ENCODE measurements at regions not wholly inside any gene's neighbourhood (a gene's known extent, or its start where the extent isn't known, plus 50 kb on each side); places are given as distances from the start of the nearest gene placed in this dataset.

DNA sequence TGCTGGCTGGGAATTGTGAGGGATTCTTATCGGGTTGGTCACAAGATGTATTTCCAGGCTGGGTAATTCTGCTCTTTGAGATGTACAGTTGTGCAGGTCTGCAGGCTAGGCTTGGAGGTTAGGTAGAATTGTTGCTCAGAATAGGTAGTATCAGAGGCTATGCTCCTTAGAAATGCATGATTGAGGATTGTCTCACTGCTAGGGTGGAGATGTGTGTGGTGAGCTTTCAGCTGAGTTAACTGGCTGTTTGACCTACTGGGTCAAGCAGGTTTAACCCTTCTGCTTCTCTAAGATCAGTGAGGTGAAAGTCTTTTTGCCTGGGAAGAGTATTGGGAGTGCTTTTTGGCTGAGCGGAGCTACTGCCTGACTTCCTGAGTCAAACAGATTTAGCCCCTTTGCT, 701.1 kb downstream of the UTRN start:
- Histone ChIP-seq H3K4me3 (no peak overlapping the region), H3K36me3 (ENCODE audit: insufficient read depth) (no peaks in the 10 kb centered on the region), H3K4me1 (ENCODE audit: insufficient read depth) (no peaks in the 10 kb centered on the region), H3K4me2 (no peak overlapping the region), H3K9me2 (ENCODE audit: insufficient read depth) (peaks cover 4% of the 10 kb centered on the region), H3K79me2 (replicated peaks; ENCODE audit: insufficient read depth) (no peaks in the 10 kb centered on the region), H4K20me1 (replicated peaks; ENCODE audit: insufficient read depth) (no peaks in the 10 kb centered on the region), H3K27ac (ENCODE audit: low read depth) (no peak overlapping the region), H3F3A (replicated peaks; ENCODE audit: low read depth) (no peaks in the 10 kb centered on the region), H3K27me3 (ENCODE audit: insufficient read depth) (no peaks in the 10 kb centered on the region), H2AFZ (no peak overlapping the region)
- Mint-ChIP-seq H3K9me3 (peaks cover 8% of the 10 kb centered on the region), H3K36me3 (ENCODE audit: low read depth) (peaks cover 5% of the 10 kb centered on the region; the same call in 2 of the 3 replicates), H3K27ac (no peak overlapping the region), H3K4me3 (no peak overlapping the region), H3K27me3 (ENCODE audit: insufficient read depth, low read depth, poor library complexity) (peaks cover 1% of the 10 kb centered on the region), H3K4me1 (no peaks in the 10 kb centered on the region; the same call in 2 of the 3 replicates)
- no peak for TF ChIP-seq EZH2 (IDR thresholded peaks at IDR 0.05; ENCODE audit: low read depth, unreplicated experiment)
- TF ChIP-seq, protein P1, sequence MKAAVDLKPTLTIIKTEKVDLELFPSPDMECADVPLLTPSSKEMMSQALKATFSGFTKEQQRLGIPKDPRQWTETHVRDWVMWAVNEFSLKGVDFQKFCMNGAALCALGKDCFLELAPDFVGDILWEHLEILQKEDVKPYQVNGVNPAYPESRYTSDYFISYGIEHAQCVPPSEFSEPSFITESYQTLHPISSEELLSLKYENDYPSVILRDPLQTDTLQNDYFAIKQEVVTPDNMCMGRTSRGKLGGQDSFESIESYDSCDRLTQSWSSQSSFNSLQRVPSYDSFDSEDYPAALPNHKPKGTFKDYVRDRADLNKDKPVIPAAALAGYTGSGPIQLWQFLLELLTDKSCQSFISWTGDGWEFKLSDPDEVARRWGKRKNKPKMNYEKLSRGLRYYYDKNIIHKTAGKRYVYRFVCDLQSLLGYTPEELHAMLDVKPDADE (IDR thresholded peaks at IDR 0.05) = no peak
- TF ChIP-seq, protein P2, sequence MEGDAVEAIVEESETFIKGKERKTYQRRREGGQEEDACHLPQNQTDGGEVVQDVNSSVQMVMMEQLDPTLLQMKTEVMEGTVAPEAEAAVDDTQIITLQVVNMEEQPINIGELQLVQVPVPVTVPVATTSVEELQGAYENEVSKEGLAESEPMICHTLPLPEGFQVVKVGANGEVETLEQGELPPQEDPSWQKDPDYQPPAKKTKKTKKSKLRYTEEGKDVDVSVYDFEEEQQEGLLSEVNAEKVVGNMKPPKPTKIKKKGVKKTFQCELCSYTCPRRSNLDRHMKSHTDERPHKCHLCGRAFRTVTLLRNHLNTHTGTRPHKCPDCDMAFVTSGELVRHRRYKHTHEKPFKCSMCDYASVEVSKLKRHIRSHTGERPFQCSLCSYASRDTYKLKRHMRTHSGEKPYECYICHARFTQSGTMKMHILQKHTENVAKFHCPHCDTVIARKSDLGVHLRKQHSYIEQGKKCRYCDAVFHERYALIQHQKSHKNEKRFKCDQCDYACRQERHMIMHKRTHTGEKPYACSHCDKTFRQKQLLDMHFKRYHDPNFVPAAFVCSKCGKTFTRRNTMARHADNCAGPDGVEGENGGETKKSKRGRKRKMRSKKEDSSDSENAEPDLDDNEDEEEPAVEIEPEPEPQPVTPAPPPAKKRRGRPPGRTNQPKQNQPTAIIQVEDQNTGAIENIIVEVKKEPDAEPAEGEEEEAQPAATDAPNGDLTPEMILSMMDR (conservative IDR thresholded peaks at IDR 0.05; ENCODE audit: low read depth in 2 of 2) = no peak
- TF ChIP-seq ZNF331 (CRISPR knock-in tag; IDR thresholded peaks at IDR 0.05; ENCODE audit: low read depth) = no peak
- TF ChIP-seq, protein P3, sequence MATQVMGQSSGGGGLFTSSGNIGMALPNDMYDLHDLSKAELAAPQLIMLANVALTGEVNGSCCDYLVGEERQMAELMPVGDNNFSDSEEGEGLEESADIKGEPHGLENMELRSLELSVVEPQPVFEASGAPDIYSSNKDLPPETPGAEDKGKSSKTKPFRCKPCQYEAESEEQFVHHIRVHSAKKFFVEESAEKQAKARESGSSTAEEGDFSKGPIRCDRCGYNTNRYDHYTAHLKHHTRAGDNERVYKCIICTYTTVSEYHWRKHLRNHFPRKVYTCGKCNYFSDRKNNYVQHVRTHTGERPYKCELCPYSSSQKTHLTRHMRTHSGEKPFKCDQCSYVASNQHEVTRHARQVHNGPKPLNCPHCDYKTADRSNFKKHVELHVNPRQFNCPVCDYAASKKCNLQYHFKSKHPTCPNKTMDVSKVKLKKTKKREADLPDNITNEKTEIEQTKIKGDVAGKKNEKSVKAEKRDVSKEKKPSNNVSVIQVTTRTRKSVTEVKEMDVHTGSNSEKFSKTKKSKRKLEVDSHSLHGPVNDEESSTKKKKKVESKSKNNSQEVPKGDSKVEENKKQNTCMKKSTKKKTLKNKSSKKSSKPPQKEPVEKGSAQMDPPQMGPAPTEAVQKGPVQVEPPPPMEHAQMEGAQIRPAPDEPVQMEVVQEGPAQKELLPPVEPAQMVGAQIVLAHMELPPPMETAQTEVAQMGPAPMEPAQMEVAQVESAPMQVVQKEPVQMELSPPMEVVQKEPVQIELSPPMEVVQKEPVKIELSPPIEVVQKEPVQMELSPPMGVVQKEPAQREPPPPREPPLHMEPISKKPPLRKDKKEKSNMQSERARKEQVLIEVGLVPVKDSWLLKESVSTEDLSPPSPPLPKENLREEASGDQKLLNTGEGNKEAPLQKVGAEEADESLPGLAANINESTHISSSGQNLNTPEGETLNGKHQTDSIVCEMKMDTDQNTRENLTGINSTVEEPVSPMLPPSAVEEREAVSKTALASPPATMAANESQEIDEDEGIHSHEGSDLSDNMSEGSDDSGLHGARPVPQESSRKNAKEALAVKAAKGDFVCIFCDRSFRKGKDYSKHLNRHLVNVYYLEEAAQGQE (IDR thresholded peaks at IDR 0.05; ENCODE audit: unreplicated experiment) = no peak
- TF ChIP-seq, protein P4, sequence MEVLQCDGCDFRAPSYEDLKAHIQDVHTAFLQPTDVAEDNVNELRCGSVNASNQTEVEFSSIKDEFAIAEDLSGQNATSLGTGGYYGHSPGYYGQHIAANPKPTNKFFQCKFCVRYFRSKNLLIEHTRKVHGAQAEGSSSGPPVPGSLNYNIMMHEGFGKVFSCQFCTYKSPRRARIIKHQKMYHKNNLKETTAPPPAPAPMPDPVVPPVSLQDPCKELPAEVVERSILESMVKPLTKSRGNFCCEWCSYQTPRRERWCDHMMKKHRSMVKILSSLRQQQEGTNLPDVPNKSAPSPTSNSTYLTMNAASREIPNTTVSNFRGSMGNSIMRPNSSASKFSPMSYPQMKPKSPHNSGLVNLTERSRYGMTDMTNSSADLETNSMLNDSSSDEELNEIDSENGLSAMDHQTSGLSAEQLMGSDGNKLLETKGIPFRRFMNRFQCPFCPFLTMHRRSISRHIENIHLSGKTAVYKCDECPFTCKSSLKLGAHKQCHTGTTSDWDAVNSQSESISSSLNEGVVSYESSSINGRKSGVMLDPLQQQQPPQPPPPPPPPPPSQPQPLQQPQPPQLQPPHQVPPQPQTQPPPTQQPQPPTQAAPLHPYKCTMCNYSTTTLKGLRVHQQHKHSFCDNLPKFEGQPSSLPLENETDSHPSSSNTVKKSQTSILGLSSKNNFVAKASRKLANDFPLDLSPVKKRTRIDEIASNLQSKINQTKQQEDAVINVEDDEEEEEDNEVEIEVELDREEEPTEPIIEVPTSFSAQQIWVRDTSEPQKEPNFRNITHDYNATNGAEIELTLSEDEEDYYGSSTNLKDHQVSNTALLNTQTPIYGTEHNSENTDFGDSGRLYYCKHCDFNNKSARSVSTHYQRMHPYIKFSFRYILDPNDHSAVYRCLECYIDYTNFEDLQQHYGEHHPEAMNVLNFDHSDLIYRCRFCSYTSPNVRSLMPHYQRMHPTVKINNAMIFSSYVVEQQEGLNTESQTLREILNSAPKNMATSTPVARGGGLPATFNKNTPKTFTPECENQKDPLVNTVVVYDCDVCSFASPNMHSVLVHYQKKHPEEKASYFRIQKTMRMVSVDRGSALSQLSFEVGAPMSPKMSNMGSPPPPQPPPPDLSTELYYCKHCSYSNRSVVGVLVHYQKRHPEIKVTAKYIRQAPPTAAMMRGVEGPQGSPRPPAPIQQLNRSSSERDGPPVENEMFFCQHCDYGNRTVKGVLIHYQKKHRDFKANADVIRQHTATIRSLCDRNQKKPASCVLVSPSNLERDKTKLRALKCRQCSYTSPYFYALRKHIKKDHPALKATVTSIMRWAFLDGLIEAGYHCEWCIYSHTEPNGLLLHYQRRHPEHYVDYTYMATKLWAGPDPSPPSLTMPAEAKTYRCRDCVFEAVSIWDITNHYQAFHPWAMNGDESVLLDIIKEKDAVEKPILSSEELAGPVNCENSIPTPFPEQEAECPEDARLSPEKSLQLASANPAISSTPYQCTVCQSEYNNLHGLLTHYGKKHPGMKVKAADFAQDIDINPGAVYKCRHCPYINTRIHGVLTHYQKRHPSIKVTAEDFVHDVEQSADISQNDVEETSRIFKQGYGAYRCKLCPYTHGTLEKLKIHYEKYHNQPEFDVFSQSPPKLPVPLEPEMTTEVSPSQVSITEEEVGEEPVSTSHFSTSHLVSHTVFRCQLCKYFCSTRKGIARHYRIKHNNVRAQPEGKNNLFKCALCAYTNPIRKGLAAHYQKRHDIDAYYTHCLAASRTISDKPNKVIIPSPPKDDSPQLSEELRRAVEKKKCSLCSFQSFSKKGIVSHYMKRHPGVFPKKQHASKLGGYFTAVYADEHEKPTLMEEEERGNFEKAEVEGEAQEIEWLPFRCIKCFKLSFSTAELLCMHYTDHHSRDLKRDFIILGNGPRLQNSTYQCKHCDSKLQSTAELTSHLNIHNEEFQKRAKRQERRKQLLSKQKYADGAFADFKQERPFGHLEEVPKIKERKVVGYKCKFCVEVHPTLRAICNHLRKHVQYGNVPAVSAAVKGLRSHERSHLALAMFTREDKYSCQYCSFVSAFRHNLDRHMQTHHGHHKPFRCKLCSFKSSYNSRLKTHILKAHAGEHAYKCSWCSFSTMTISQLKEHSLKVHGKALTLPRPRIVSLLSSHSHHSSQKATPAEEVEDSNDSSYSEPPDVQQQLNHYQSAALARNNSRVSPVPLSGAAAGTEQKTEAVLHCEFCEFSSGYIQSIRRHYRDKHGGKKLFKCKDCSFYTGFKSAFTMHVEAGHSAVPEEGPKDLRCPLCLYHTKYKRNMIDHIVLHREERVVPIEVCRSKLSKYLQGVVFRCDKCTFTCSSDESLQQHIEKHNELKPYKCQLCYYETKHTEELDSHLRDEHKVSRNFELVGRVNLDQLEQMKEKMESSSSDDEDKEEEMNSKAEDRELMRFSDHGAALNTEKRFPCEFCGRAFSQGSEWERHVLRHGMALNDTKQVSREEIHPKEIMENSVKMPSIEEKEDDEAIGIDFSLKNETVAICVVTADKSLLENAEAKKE (CRISPR knock-in tag; IDR thresholded peaks at IDR 0.05) = no peak
- TF ChIP-seq POLR2AphosphoS5 (IDR thresholded peaks at IDR 0.05; ENCODE audit: low read depth) = no peak
- TF ChIP-seq EZH2phosphoT487 (IDR thresholded peaks at IDR 0.05; ENCODE audit: unreplicated experiment) = no peak
- no peak for TF ChIP-seq NANOG (IDR thresholded peaks at IDR 0.05; ENCODE audit: borderline replicate concordance)
- no peak for TF ChIP-seq JUNB (IDR thresholded peaks at IDR 0.05; ENCODE audit: unreplicated experiment)
- no peak for TF ChIP-seq ZNF114 (CRISPR knock-in tag; IDR thresholded peaks at IDR 0.05)
- TF ChIP-seq CREB1 (CRISPR knock-in tag; IDR thresholded peaks at IDR 0.05; ENCODE audit: low read depth) = no peak
- no peak for TF ChIP-seq STAT1 (IDR thresholded peaks at IDR 0.05; ENCODE audit: unreplicated experiment)
- ATAC-seq (no peak), DNase-seq (ENCODE audit: low spot score) (no peak)

Data from GM23338 (cell line).